PC-3 (cell line): ENCODE measurements at regions not wholly inside any gene's neighbourhood (a gene's known extent, or its start where the extent isn't known, plus 50 kb on each side); places are given as distances from the start of the nearest gene placed in this dataset.

Experiments
- ATAC-seq: fragments of 200-7000 bp; cut with Tn5 transposase; 2 replicates; pipeline ENCODE4 v1.9.1; 2020; ENCODE audit warnings: mild to moderate bottlenecking, moderate library complexity
- BruUV-seq: library from RNA; stranded (reverse); fragments of 400-500 nt; replicated peaks from 2 replicates; lab custom pipeline; 2021; lab: Mats Ljungman, UMichigan
- CTCF ChIA-PET: fragments of 300-600 bp; sonication (Branson Sonifier 250); formaldehyde crosslinking; loops from one replicate; lab custom pipeline; 2022; ENCODE audit warnings: antibody characterized with exemption; lab: Charles Lee
- POLR2A ChIA-PET: fragments of 300-600 bp; sonication (Branson Sonifier 250); formaldehyde crosslinking; loops from one replicate; lab custom pipeline; 2022; ENCODE audit warnings: antibody characterized with exemption; ENCODE audit not compliant: unreplicated experiment; lab: Charles Lee
- DNase-seq: peaks from one replicate; pipeline ENCODE4 v3.0.0-alpha.2; 2015
- H2AFZ ChIP-seq: fragments of 300-600 bp; sonication (generic); 2 replicates; pipeline ENCODE4 v1.6.0; 2016; ENCODE audit warnings: antibody characterized with exemption, low read length
- H3F3A ChIP-seq: fragments of 300-600 bp; sonication (generic); one replicate; pipeline ENCODE4 v1.6.0; 2017; ENCODE audit warnings: antibody characterized with exemption, low read length, control low read depth, mild to moderate bottlenecking; ENCODE audit not compliant: unreplicated experiment
- H3K27ac ChIP-seq: fragments of 300-600 bp; sonication (generic); 2 replicates; pipeline ENCODE4 v1.5.1; 2016; ENCODE audit warnings: mild to moderate bottlenecking, low read length
- H3K27me3 ChIP-seq: fragments of 300-600 bp; sonication (generic); 2 replicates; pipeline ENCODE4 v1.6.1; 2016; ENCODE audit warnings: low read length, mixed read lengths
- H3K36me3 ChIP-seq: fragments of 300-600 bp; sonication (generic); 2 replicates; pipeline ENCODE4 v1.6.1; 2016; ENCODE audit warnings: low read depth, mixed run types, low read length, mixed read lengths
- H3K4me1 ChIP-seq: fragments of 300-600 bp; sonication (generic); 2 replicates; pipeline ENCODE4 v1.5.1; 2016; ENCODE audit warnings: low read length; ENCODE audit not compliant: insufficient read depth
- H3K4me2 ChIP-seq: fragments of 300-600 bp; sonication (generic); 2 replicates; pipeline ENCODE4 v1.6.0; 2016; ENCODE audit warnings: low read length
- H3K4me3 ChIP-seq: fragments of 300-600 bp; sonication (generic); 2 replicates; pipeline ENCODE4 v1.5.1; 2016; ENCODE audit warnings: mild to moderate bottlenecking, low read length, mixed read lengths
- H3K79me2 ChIP-seq: fragments of 300-600 bp; sonication (generic); 2 replicates; pipeline ENCODE4 v1.6.1; 2017; ENCODE audit warnings: low read length, mixed read lengths
- H3K9ac ChIP-seq: fragments of 300-600 bp; sonication (generic); 2 replicates; pipeline ENCODE4 v1.6.0; 2016; ENCODE audit warnings: mild to moderate bottlenecking, low read length
- H3K9me2 ChIP-seq: fragments of 300-600 bp; sonication (generic); replicated peaks from 2 replicates; pipeline ENCODE4 v1.6.1; 2016; ENCODE audit warnings: mixed run types, low read length, mixed read lengths
- H3K9me3 ChIP-seq: fragments of 300-600 bp; sonication (generic); 2 replicates; pipeline ENCODE4 v1.6.1; 2016; ENCODE audit warnings: low read length, mixed read lengths
- H4K20me1 ChIP-seq: fragments of 300-600 bp; sonication (generic); 2 replicates; pipeline ENCODE4 v1.6.1; 2016; ENCODE audit warnings: low read length, mixed read lengths
- CTCF ChIP-seq: fragments of 300-600 bp; sonication (generic); conservative IDR thresholded peaks from 2 replicates; pipeline ENCODE4 v1.5.1; 2017; ENCODE audit warnings: antibody characterized with exemption, low read depth, mild to moderate bottlenecking, low read length
- EZH2 ChIP-seq: fragments of 300-600 bp; sonication (generic); IDR thresholded peaks from one replicate; pipeline ENCODE4 v1.6.1; 2017; ENCODE audit warnings: antibody characterized with exemption, mild to moderate bottlenecking, low read length; ENCODE audit not compliant: unreplicated experiment
- EZH2phosphoT487 ChIP-seq: fragments of 300-600 bp; sonication (generic); IDR thresholded peaks from 2 replicates; pipeline ENCODE4 v1.6.1; 2018; ENCODE audit warnings: mild to moderate bottlenecking, antibody characterized with exemption, low read length, borderline replicate concordance
- intact Hi-C: fragments of 100-400 bp; cut with micrococcal nuclease; formaldehyde crosslinking; loops from 2 replicates; pipeline ENCODE4 v1.9.0; 2023

GRCh38 chr4:112053825-112054350 lies 91.4 kb upstream of the FAM241A start:
- no peaks in the 10 kb centered on the region for H3K9me2 ChIP-seq
- H3K27ac ChIP-seq = no peak overlapping the region
- intact Hi-C loops = no loop called here
- H3K79me2 ChIP-seq = no peaks in the 10 kb centered on the region
- TF ChIP-seq EZH2phosphoT487 = no peak
- TF ChIP-seq CTCF = no peak
- no peak for TF ChIP-seq EZH2
- ChIA-PET POLR2A (no interaction called here), CTCF (no interaction called here)
- H3K36me3 ChIP-seq = no peaks in the 10 kb centered on the region
- DNase-seq = no peak
- no peak overlapping the region for H2AFZ ChIP-seq
- H3K4me1 ChIP-seq = no peaks in the 10 kb centered on the region
- H3F3A ChIP-seq = no peaks in the 10 kb centered on the region
- H3K9ac ChIP-seq = no peak overlapping the region
- H3K4me2 ChIP-seq = no peak overlapping the region
- no peaks in the 10 kb centered on the region for H4K20me1 ChIP-seq
- H3K4me3 ChIP-seq = no peak overlapping the region
- no peaks in the 10 kb centered on the region for H3K27me3 ChIP-seq
- ATAC-seq = no peak
- BruUV-seq = no TSS peak
- no peaks in the 10 kb centered on the region for H3K9me3 ChIP-seq

GRCh38 chr4:112055100-112055499 lies 90.2 kb upstream of the FAM241A start:
- H3K4me1 ChIP-seq = no peaks in the 10 kb centered on the region
- no peak for ATAC-seq
- DNase-seq = no peak
- TF ChIP-seq CTCF (no peak), EZH2 (no peak), EZH2phosphoT487 (no peak)
- H3K79me2 ChIP-seq = no peaks in the 10 kb centered on the region
- no peaks in the 10 kb centered on the region for H3K9me3 ChIP-seq
- ChIA-PET CTCF (no interaction called here), POLR2A (no interaction called here)
- no peak overlapping the region for H2AFZ ChIP-seq
- no peak overlapping the region for H3K4me3 ChIP-seq
- no TSS peak for BruUV-seq
- no peaks in the 10 kb centered on the region for H3K27me3 ChIP-seq
- H3F3A ChIP-seq = no peaks in the 10 kb centered on the region
- H3K36me3 ChIP-seq = no peaks in the 10 kb centered on the region
- no peak overlapping the region for H3K4me2 ChIP-seq
- no peak overlapping the region for H3K27ac ChIP-seq
- no peaks in the 10 kb centered on the region for H3K9me2 ChIP-seq
- intact Hi-C loops = no loop called here
- H3K9ac ChIP-seq = no peak overlapping the region
- H4K20me1 ChIP-seq = no peaks in the 10 kb centered on the region

- Histone ChIP-seq H3K27ac (no peak overlapping the region), H3K9ac (no peak overlapping the region), H4K20me1 (no peaks in the 10 kb centered on the region), H3F3A (no peaks in the 10 kb centered on the region), H3K79me2 (no peaks in the 10 kb centered on the region), H3K4me1 (no peaks in the 10 kb centered on the region), H3K9me2 (no peaks in the 10 kb centered on the region), H3K9me3 (no peaks in the 10 kb centered on the region), H3K4me2 (no peak overlapping the region), H3K27me3 (no peaks in the 10 kb centered on the region), H3K4me3 (no peak overlapping the region), H3K36me3 (no peaks in the 10 kb centered on the region), H2AFZ (no peak overlapping the region)
- DNase-seq (no peak), ATAC-seq (no peak)
- intact Hi-C loops = no loop called here
- POLR2A ChIA-PET = no interaction called here
- CTCF ChIA-PET = no interaction called here
- TF ChIP-seq EZH2 (no peak), CTCF (no peak), EZH2phosphoT487 (no peak)
- BruUV-seq = no TSS peak
Measured at GRCh38 chr4:112057470-112057869, 87.8 kb upstream of the FAM241A start.
